ENCODE measurements at regions not wholly inside any gene's neighbourhood (a gene's known extent, or its start where the extent isn't known, plus 50 kb on each side); places are given as distances from the start of the nearest gene placed in this dataset.
"Not testable (repeated sequence)": the region's sequence is repeated elsewhere in the genome, so short reads cannot be mapped to it uniquely, and the experiment has no call there.

- no peak for DNase-seq (ENCODE audit: low spot score)
Measured at GRCh38 chr5:82649943-82650342, 371.8 kb upstream of the RPS23 start.

GRCh38 chr5:82644766-82645165 is 366.6 kb upstream of the RPS23 start:
- DNase-seq (ENCODE audit: low spot score) = no peak

GRCh38 chr5:82644229-82644628 is 366.1 kb upstream of the RPS23 start:
- no peak for DNase-seq (ENCODE audit: low spot score)

GRCh38 chr5:82642313-82642712 is 364.2 kb upstream of the RPS23 start:
- no peak for DNase-seq (ENCODE audit: low spot score)

- DNase-seq (ENCODE audit: low spot score) = peak; percentile 83
Measured at GRCh38 chr5:82641331-82642003, 363.3 kb upstream of the RPS23 start.

GRCh38 chr5:82640916-82641315 is 362.8 kb upstream of the RPS23 start:
- DNase-seq (ENCODE audit: low spot score) = no peak

GRCh38 chr5:82639393-82640144 is 361.4 kb upstream of the RPS23 start:
- no peak for DNase-seq (ENCODE audit: low spot score)

- DNase-seq (ENCODE audit: low spot score) = no peak
Measured at GRCh38 chr5:82636591-82636990, 358.4 kb upstream of the RPS23 start.

GRCh38 chr5:82635561-82636288 is 357.6 kb upstream of the RPS23 start:
- peak; percentile 21 for DNase-seq (ENCODE audit: low spot score)

GRCh38 chr5:82628364-82628910 is 350.3 kb upstream of the RPS23 start:
- no peak for DNase-seq (ENCODE audit: low spot score)

GRCh38 chr5:82626905-82627591 is 348.9 kb upstream of the RPS23 start:
- DNase-seq (ENCODE audit: low spot score) = not testable (repeated sequence)

- DNase-seq (ENCODE audit: low spot score) = not testable (repeated sequence)
Measured at GRCh38 chr5:82626012-82626411, 347.9 kb upstream of the RPS23 start.

- no peak for DNase-seq (ENCODE audit: low spot score)
Measured at GRCh38 chr5:82624062-82624461, 345.9 kb upstream of the RPS23 start.

GRCh38 chr5:82622711-82623514 is 344.8 kb upstream of the RPS23 start:
- no peak for DNase-seq (ENCODE audit: low spot score)

GRCh38 chr5:82622205-82622604 is 344.1 kb upstream of the RPS23 start:
- no peak for DNase-seq (ENCODE audit: low spot score)

GRCh38 chr5:82620957-82621600 is 342.9 kb upstream of the RPS23 start:
- DNase-seq (ENCODE audit: low spot score) = no peak

GRCh38 chr5:82619097-82619496 is 340.9 kb upstream of the RPS23 start:
- DNase-seq (ENCODE audit: low spot score) = no peak

GRCh38 chr5:82614706-82615105 is 336.6 kb upstream of the RPS23 start:
- no peak for DNase-seq (ENCODE audit: low spot score)

GRCh38 chr5:82613891-82614290 is 335.7 kb upstream of the RPS23 start:
- no peak for DNase-seq (ENCODE audit: low spot score)

- DNase-seq (ENCODE audit: low spot score) = no peak
Measured at GRCh38 chr5:82610686-82611085, 332.5 kb upstream of the RPS23 start.
